ENCODE measurements at regions not wholly inside any gene's neighbourhood (a gene's known extent, or its start where the extent isn't known, plus 50 kb on each side); places are given as distances from the start of the nearest gene placed in this dataset.

DNA sequence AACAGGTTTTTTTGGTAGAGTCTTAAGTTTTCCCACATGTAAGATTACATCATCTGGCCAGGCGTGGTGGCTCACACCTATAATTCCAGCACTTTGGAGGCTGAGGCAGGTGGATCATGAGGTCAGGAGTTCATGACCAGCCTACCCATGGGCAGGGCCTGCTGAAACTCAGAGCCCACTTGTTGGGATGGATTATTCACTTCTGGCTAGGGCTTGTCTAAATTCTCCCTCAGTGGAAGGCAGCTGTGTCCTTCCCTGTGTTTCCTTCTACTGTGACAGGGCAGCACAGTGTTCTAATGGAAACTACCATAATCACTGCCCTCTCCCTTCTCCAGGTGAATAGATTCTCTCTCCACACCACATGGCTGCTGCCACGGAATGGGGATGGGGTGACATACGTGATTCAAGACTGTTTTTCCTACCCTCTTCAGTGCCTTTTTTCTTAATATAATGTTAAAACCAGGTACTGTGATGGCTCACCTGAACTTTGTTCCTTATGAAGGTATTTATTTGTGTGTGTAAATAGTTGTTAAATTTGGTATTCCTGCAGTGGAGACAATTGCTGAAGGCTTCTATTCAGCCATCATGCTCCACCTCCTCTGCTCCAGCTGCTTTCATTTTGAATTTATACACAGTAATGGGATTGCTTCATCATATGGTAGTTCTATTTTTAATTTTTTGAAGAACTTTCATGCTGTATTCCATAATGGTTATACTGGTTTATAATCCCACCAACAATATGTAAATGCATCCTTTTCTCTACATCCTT is 287.2 kb upstream of the HS3ST1 start (continued):
- TF ChIP-seq, protein P1, sequence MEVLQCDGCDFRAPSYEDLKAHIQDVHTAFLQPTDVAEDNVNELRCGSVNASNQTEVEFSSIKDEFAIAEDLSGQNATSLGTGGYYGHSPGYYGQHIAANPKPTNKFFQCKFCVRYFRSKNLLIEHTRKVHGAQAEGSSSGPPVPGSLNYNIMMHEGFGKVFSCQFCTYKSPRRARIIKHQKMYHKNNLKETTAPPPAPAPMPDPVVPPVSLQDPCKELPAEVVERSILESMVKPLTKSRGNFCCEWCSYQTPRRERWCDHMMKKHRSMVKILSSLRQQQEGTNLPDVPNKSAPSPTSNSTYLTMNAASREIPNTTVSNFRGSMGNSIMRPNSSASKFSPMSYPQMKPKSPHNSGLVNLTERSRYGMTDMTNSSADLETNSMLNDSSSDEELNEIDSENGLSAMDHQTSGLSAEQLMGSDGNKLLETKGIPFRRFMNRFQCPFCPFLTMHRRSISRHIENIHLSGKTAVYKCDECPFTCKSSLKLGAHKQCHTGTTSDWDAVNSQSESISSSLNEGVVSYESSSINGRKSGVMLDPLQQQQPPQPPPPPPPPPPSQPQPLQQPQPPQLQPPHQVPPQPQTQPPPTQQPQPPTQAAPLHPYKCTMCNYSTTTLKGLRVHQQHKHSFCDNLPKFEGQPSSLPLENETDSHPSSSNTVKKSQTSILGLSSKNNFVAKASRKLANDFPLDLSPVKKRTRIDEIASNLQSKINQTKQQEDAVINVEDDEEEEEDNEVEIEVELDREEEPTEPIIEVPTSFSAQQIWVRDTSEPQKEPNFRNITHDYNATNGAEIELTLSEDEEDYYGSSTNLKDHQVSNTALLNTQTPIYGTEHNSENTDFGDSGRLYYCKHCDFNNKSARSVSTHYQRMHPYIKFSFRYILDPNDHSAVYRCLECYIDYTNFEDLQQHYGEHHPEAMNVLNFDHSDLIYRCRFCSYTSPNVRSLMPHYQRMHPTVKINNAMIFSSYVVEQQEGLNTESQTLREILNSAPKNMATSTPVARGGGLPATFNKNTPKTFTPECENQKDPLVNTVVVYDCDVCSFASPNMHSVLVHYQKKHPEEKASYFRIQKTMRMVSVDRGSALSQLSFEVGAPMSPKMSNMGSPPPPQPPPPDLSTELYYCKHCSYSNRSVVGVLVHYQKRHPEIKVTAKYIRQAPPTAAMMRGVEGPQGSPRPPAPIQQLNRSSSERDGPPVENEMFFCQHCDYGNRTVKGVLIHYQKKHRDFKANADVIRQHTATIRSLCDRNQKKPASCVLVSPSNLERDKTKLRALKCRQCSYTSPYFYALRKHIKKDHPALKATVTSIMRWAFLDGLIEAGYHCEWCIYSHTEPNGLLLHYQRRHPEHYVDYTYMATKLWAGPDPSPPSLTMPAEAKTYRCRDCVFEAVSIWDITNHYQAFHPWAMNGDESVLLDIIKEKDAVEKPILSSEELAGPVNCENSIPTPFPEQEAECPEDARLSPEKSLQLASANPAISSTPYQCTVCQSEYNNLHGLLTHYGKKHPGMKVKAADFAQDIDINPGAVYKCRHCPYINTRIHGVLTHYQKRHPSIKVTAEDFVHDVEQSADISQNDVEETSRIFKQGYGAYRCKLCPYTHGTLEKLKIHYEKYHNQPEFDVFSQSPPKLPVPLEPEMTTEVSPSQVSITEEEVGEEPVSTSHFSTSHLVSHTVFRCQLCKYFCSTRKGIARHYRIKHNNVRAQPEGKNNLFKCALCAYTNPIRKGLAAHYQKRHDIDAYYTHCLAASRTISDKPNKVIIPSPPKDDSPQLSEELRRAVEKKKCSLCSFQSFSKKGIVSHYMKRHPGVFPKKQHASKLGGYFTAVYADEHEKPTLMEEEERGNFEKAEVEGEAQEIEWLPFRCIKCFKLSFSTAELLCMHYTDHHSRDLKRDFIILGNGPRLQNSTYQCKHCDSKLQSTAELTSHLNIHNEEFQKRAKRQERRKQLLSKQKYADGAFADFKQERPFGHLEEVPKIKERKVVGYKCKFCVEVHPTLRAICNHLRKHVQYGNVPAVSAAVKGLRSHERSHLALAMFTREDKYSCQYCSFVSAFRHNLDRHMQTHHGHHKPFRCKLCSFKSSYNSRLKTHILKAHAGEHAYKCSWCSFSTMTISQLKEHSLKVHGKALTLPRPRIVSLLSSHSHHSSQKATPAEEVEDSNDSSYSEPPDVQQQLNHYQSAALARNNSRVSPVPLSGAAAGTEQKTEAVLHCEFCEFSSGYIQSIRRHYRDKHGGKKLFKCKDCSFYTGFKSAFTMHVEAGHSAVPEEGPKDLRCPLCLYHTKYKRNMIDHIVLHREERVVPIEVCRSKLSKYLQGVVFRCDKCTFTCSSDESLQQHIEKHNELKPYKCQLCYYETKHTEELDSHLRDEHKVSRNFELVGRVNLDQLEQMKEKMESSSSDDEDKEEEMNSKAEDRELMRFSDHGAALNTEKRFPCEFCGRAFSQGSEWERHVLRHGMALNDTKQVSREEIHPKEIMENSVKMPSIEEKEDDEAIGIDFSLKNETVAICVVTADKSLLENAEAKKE (CRISPR knock-in tag; IDR thresholded peaks at IDR 0.05): no peak
- TF ChIP-seq EZH2 (IDR thresholded peaks at IDR 0.05; ENCODE audit: low read depth, unreplicated experiment): no peak
- no peak for TF ChIP-seq STAT1 (IDR thresholded peaks at IDR 0.05; ENCODE audit: unreplicated experiment)
- TF ChIP-seq ZNF331 (CRISPR knock-in tag; IDR thresholded peaks at IDR 0.05; ENCODE audit: low read depth): no peak
- TF ChIP-seq, protein P2, sequence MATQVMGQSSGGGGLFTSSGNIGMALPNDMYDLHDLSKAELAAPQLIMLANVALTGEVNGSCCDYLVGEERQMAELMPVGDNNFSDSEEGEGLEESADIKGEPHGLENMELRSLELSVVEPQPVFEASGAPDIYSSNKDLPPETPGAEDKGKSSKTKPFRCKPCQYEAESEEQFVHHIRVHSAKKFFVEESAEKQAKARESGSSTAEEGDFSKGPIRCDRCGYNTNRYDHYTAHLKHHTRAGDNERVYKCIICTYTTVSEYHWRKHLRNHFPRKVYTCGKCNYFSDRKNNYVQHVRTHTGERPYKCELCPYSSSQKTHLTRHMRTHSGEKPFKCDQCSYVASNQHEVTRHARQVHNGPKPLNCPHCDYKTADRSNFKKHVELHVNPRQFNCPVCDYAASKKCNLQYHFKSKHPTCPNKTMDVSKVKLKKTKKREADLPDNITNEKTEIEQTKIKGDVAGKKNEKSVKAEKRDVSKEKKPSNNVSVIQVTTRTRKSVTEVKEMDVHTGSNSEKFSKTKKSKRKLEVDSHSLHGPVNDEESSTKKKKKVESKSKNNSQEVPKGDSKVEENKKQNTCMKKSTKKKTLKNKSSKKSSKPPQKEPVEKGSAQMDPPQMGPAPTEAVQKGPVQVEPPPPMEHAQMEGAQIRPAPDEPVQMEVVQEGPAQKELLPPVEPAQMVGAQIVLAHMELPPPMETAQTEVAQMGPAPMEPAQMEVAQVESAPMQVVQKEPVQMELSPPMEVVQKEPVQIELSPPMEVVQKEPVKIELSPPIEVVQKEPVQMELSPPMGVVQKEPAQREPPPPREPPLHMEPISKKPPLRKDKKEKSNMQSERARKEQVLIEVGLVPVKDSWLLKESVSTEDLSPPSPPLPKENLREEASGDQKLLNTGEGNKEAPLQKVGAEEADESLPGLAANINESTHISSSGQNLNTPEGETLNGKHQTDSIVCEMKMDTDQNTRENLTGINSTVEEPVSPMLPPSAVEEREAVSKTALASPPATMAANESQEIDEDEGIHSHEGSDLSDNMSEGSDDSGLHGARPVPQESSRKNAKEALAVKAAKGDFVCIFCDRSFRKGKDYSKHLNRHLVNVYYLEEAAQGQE (IDR thresholded peaks at IDR 0.05; ENCODE audit: unreplicated experiment): no peak
